ENCODE measurements at regions not wholly inside any gene's neighbourhood (a gene's known extent, or its start where the extent isn't known, plus 50 kb on each side); places are given as distances from the start of the nearest gene placed in this dataset.

GRCh38 chr4:98816386-98816785 lies 112.5 kb downstream of the EIF4E start:
- TF ChIP-seq CTCF (IDR thresholded peaks at IDR 0.05) (no peak), POLR2AphosphoS5 (IDR thresholded peaks at IDR 0.05; ENCODE audit: low read depth, low read length) (no peak), TCF7L2 (IDR thresholded peaks at IDR 0.05; ENCODE audit: low read depth, low read length) (no peak), SIN3A (IDR thresholded peaks at IDR 0.05; ENCODE audit: borderline replicate concordance, insufficient read depth, low read depth, low read length) (no peak)
- TF ChIP-seq, protein P1, sequence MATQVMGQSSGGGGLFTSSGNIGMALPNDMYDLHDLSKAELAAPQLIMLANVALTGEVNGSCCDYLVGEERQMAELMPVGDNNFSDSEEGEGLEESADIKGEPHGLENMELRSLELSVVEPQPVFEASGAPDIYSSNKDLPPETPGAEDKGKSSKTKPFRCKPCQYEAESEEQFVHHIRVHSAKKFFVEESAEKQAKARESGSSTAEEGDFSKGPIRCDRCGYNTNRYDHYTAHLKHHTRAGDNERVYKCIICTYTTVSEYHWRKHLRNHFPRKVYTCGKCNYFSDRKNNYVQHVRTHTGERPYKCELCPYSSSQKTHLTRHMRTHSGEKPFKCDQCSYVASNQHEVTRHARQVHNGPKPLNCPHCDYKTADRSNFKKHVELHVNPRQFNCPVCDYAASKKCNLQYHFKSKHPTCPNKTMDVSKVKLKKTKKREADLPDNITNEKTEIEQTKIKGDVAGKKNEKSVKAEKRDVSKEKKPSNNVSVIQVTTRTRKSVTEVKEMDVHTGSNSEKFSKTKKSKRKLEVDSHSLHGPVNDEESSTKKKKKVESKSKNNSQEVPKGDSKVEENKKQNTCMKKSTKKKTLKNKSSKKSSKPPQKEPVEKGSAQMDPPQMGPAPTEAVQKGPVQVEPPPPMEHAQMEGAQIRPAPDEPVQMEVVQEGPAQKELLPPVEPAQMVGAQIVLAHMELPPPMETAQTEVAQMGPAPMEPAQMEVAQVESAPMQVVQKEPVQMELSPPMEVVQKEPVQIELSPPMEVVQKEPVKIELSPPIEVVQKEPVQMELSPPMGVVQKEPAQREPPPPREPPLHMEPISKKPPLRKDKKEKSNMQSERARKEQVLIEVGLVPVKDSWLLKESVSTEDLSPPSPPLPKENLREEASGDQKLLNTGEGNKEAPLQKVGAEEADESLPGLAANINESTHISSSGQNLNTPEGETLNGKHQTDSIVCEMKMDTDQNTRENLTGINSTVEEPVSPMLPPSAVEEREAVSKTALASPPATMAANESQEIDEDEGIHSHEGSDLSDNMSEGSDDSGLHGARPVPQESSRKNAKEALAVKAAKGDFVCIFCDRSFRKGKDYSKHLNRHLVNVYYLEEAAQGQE (IDR thresholded peaks at IDR 0.05; ENCODE audit: insufficient read depth in 1 of 2, low read depth in 2 of 2, low read length in 1 of 2) = no peak

Measured in Panc1 (cell line).